Endothelial cell of umbilical vein (primary cell): ENCODE measurements at regions not wholly inside any gene's neighbourhood (a gene's known extent, or its start where the extent isn't known, plus 50 kb on each side); places are given as distances from the start of the nearest gene placed in this dataset.

ENCODE experiments used
- BruUV-seq: library from RNA; stranded (reverse); fragments of 400-500 nt; replicated peaks from 2 replicates; lab custom pipeline; 2021; lab: Mats Ljungman, UMichigan
- CTCF ChIA-PET: fragments of 300-600, 350-600 bp; sonication (Branson Sonifier 250); formaldehyde crosslinking; loops from one replicate; lab custom pipeline; 2021; ENCODE audit warnings: antibody characterized with exemption, inconsistent platforms; lab: Charles Lee
- POLR2A ChIA-PET: fragments of 300-600, 350-600 bp; sonication (Branson Sonifier 250); formaldehyde crosslinking; loops from one replicate; lab custom pipeline; 2021; ENCODE audit warnings: antibody characterized with exemption, inconsistent platforms; lab: Charles Lee
- DNase-seq: peaks from one replicate; pipeline ENCODE4 v3.0.0-alpha.2; 2011; ENCODE audit warnings: low read depth, low spot score
- FAIRE-seq: peaks from 2 replicates; lab custom pipeline; 2011; peaks lifted over from hg19 to GRCh38; lab: Jason Lieb, UNC
- H2AFZ ChIP-seq: 2 replicates; pipeline ENCODE4 v1.6.0; 2012; ENCODE audit warnings: low read depth, low read length, control low read depth, inconsistent platforms
- H3K27ac ChIP-seq: 2 replicates; pipeline ENCODE4 v1.5.1; 2011; ENCODE audit warnings: low read depth, mild to moderate bottlenecking, control low read depth, low read length, moderate library complexity; ENCODE audit not compliant: insufficient read depth
- H3K27me3 ChIP-seq, 2 experiments: 2 replicates each; pipeline versions ENCODE4 v1.6.0 to v1.6.1; 2011; ENCODE audit warnings: low read length in 2 of 2, mixed read lengths in 1 of 2; ENCODE audit not compliant: control insufficient read depth in 2 of 2, insufficient read depth in 2 of 2
- H3K36me3 ChIP-seq, 2 experiments: 2 replicates in 1 of 2; 3 replicates in 1 of 2; pipeline ENCODE4 v1.5.1; 2011; ENCODE audit warnings: low read length in 2 of 2, mild to moderate bottlenecking in 1 of 2, moderate library complexity in 1 of 2; ENCODE audit not compliant: control insufficient read depth in 2 of 2, insufficient read depth in 2 of 2; ENCODE audit errors: extremely low read depth in 1 of 2
- H3K4me1 ChIP-seq: 3 replicates; pipeline ENCODE4 v1.5.1; 2011; ENCODE audit warnings: mild to moderate bottlenecking, low read length; ENCODE audit not compliant: control insufficient read depth, insufficient read depth; ENCODE audit errors: extremely low read depth
- H3K4me2 ChIP-seq: 2 replicates; pipeline ENCODE4 v1.6.1; 2011; ENCODE audit warnings: low read length, control low read depth, mixed read lengths; ENCODE audit not compliant: insufficient read depth
- H3K4me3 ChIP-seq, 3 experiments: fragments of 200-600 bp in 1 of 3; sonication (generic), shearing (Covaris generic) in 1 of 3; replicated peaks in 1 of 3; 2 replicates each; pipeline ENCODE4 v1.5.1; 2011 to 2016; ENCODE audit warnings: control low read depth in 3 of 3, low read length in 3 of 3, mild to moderate bottlenecking in 2 of 3, inconsistent platforms in 1 of 3, low read depth in 1 of 3, moderate library complexity in 1 of 3; ENCODE audit not compliant: insufficient read depth in 1 of 3
- H3K79me2 ChIP-seq: 2 replicates; pipeline ENCODE4 v1.6.0; 2012; ENCODE audit warnings: low read length, inconsistent platforms; ENCODE audit not compliant: control insufficient read depth, insufficient read depth
- H3K9ac ChIP-seq: replicated peaks from 2 replicates; pipeline ENCODE3; 2011; ENCODE audit warnings: low read length, control low read depth; ENCODE audit not compliant: insufficient read depth; ENCODE audit errors: extremely low read depth
- H3K9me1 ChIP-seq: replicated peaks from 3 replicates; pipeline ENCODE4 v1.6.0; 2011; ENCODE audit warnings: mild to moderate bottlenecking, low read length; ENCODE audit not compliant: control insufficient read depth, insufficient read depth; ENCODE audit errors: extremely low read depth
- H3K9me3 ChIP-seq: replicated peaks from 2 replicates; pipeline ENCODE4 v1.5.1; 2012; ENCODE audit warnings: low read length, inconsistent platforms; ENCODE audit not compliant: control insufficient read depth, insufficient read depth
- H4K20me1 ChIP-seq: replicated peaks from 2 replicates; pipeline ENCODE3; 2011; ENCODE audit warnings: mild to moderate bottlenecking, low read length; ENCODE audit not compliant: control insufficient read depth, insufficient read depth; ENCODE audit errors: extremely low read depth
- EZH2 ChIP-seq: IDR thresholded peaks from 2 replicates; pipeline ENCODE4 v1.6.1; 2012; ENCODE audit warnings: borderline replicate concordance, low read depth, mild to moderate bottlenecking, moderate library complexity, low read length, inconsistent platforms; ENCODE audit not compliant: severe bottlenecking
- FOS ChIP-seq: IDR thresholded peaks from 2 replicates; pipeline ENCODE4 v1.6.1; 2011; ENCODE audit warnings: mild to moderate bottlenecking, low read length, moderate library complexity, borderline replicate concordance; ENCODE audit not compliant: insufficient read depth
- GATA2 ChIP-seq: IDR thresholded peaks from 2 replicates; pipeline ENCODE4 v1.7.0; 2011; ENCODE audit warnings: low read depth, mild to moderate bottlenecking, moderate library complexity, mixed read lengths, low read length; ENCODE audit not compliant: insufficient read length, insufficient read depth
- JUN ChIP-seq: IDR thresholded peaks from 2 replicates; pipeline ENCODE4 v1.6.1; 2011; ENCODE audit warnings: borderline replicate concordance, low read depth; ENCODE audit not compliant: insufficient read length, insufficient read depth
- MYC ChIP-seq: IDR thresholded peaks from one replicate; pipeline ENCODE4 v1.6.1; 2011; ENCODE audit warnings: mild to moderate bottlenecking, low read depth, low read length
- POLR2A ChIP-seq: IDR thresholded peaks from 2 replicates; pipeline ENCODE4 v1.6.1; 2012; ENCODE audit warnings: low read depth, mild to moderate bottlenecking, control low read depth, low read length
- POLR2AphosphoS5 ChIP-seq: IDR thresholded peaks from 2 replicates; pipeline ENCODE4 v1.6.1; 2012; ENCODE audit warnings: low read depth, mild to moderate bottlenecking, control low read depth, low read length, moderate library complexity; ENCODE audit not compliant: insufficient read depth
- dilution Hi-C: fragments of 300-500 bp; cut with MboI; formaldehyde crosslinking; loops from one replicate; pipeline ENCODE4 v1.15.0; 2019; ENCODE audit warnings: low sequenced_read_pairs; ENCODE audit not compliant: extremely low pct_ligation_motif_present
- intact Hi-C: fragments of 100-400 bp; cut with micrococcal nuclease; formaldehyde crosslinking; loops from one replicate; pipeline ENCODE4 v1.10.0; 2022
- TF ChIP-seq, protein P1 (sequence below): IDR thresholded peaks from 2 replicates; pipeline ENCODE4 v1.6.1; 2011; ENCODE audit not compliant: insufficient read depth, insufficient read length
- TF ChIP-seq, protein P2 (sequence below), 2 donors: IDR thresholded peaks; 1 replicate in 1 of 2; 2 replicates in 1 of 2; pipeline ENCODE4 v1.5.1; 2011; ENCODE audit warnings: low read length in 2 of 2, mild to moderate bottlenecking in 2 of 2, moderate library complexity in 2 of 2, control low read depth in 1 of 2, inconsistent platforms in 1 of 2, low read depth in 1 of 2; ENCODE audit not compliant: insufficient read depth in 1 of 2; ENCODE audit errors: extremely low read depth in 1 of 2

DNA sequence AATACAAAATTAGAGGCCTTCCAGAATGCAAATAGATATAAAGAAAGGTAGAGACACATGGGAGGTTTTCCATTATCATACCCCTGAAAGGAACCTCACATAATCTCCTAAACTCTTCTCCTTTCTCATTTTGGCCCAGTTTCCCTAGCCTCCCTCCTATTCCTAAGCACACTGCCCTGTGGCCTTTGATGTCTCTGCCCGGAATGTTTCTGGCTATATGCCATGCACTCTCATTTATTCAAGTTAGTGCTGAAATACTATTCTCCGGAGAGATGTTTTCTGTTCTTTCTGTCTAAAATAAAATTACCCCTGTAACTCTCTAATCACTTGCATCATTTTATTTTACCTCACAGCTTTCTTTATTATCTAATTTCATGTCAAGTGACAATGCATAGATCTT is 1287.7 kb downstream of the SLITRK5 start:
- H3K9me3 ChIP-seq = peaks cover 6% of the 10 kb centered on the region
- H3K4me3 ChIP-seq = no peak overlapping the region
- BruUV-seq = no TSS peak
- no peak overlapping the region for H3K9ac ChIP-seq
- dilution Hi-C loops (no loop called here), intact Hi-C loops (no loop called here)
- ChIA-PET CTCF (no interaction called here), POLR2A (no interaction called here)
- no peak for TF ChIP-seq EZH2
- no peak for TF ChIP-seq FOS
- TF ChIP-seq, protein P1, sequence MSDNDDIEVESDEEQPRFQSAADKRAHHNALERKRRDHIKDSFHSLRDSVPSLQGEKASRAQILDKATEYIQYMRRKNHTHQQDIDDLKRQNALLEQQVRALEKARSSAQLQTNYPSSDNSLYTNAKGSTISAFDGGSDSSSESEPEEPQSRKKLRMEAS = no peak
- TF ChIP-seq JUN = no peak
- TF ChIP-seq, protein P2, sequence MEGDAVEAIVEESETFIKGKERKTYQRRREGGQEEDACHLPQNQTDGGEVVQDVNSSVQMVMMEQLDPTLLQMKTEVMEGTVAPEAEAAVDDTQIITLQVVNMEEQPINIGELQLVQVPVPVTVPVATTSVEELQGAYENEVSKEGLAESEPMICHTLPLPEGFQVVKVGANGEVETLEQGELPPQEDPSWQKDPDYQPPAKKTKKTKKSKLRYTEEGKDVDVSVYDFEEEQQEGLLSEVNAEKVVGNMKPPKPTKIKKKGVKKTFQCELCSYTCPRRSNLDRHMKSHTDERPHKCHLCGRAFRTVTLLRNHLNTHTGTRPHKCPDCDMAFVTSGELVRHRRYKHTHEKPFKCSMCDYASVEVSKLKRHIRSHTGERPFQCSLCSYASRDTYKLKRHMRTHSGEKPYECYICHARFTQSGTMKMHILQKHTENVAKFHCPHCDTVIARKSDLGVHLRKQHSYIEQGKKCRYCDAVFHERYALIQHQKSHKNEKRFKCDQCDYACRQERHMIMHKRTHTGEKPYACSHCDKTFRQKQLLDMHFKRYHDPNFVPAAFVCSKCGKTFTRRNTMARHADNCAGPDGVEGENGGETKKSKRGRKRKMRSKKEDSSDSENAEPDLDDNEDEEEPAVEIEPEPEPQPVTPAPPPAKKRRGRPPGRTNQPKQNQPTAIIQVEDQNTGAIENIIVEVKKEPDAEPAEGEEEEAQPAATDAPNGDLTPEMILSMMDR (IDR thresholded peaks at IDR 0.05; ENCODE audit: extremely low read depth in 1 of 2, insufficient read depth in 1 of 2, low read depth in 1 of 2, low read length in 2 of 2) = no peak
- no peak for TF ChIP-seq POLR2AphosphoS5
- TF ChIP-seq GATA2 = no peak
- TF ChIP-seq POLR2A = no peak
- no peak for TF ChIP-seq MYC
- H3K36me3 ChIP-seq = no peaks in the 10 kb centered on the region
- no peak overlapping the region for H3K4me2 ChIP-seq
- H4K20me1 ChIP-seq = no peaks in the 10 kb centered on the region
- H3K27me3 ChIP-seq = no peaks in the 10 kb centered on the region
- H3K27ac ChIP-seq = no peak overlapping the region
- H3K9me1 ChIP-seq = no peaks in the 10 kb centered on the region
- DNase-seq = no peak
- no peaks in the 10 kb centered on the region for H3K4me1 ChIP-seq
- H2AFZ ChIP-seq = no peak overlapping the region
- no peak for FAIRE-seq
- no peaks in the 10 kb centered on the region for H3K79me2 ChIP-seq
